Epithelial cell of proximal tubule (primary cell): ENCODE measurements at regions not wholly inside any gene's neighbourhood (a gene's known extent, or its start where the extent isn't known, plus 50 kb on each side); places are given as distances from the start of the nearest gene placed in this dataset.

ENCODE experiments used
- DNase-seq: peaks from one replicate; pipeline ENCODE4 v3.0.0-alpha.2; 2011; ENCODE audit warnings: low read depth
- H3K4me3 ChIP-seq: 2 replicates; pipeline ENCODE4 v1.5.1; 2011; ENCODE audit warnings: low read depth, mild to moderate bottlenecking, low read length
- TF ChIP-seq, protein P1 (sequence below): conservative IDR thresholded peaks from 2 replicates; pipeline ENCODE4 v1.5.1; 2012; ENCODE audit warnings: low read depth, mild to moderate bottlenecking, low read length

DNA sequence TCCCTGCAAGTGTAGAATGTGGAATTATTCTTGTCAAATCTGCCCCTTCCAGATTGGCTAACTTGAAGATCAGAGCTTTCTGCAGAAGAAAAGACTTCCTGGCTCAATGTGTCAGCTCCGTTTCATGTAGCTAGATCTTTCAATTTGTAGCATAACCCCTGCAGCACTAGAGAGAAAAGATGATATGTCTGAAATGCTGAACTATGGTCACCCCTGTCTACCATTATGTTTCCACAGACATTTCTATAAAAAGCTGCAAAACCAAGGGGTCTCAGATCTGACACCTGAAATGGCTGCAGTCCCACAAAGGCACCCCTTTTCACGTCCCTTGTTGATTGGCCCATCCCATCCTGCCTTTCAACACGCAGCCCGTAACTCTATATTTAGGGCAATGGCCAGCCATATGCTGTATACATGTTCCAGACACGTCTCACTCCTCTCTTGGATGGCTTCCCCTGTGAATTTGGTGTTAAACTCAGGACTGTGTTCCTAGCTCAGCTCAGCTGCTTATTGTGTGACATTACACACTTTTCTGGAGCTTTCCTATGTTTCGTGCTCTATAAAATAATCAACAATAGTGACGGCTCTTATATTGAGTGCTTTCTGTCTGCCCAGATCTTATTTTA lies 648.6 kb upstream of the CELF2 start:
- TF ChIP-seq, protein P1, sequence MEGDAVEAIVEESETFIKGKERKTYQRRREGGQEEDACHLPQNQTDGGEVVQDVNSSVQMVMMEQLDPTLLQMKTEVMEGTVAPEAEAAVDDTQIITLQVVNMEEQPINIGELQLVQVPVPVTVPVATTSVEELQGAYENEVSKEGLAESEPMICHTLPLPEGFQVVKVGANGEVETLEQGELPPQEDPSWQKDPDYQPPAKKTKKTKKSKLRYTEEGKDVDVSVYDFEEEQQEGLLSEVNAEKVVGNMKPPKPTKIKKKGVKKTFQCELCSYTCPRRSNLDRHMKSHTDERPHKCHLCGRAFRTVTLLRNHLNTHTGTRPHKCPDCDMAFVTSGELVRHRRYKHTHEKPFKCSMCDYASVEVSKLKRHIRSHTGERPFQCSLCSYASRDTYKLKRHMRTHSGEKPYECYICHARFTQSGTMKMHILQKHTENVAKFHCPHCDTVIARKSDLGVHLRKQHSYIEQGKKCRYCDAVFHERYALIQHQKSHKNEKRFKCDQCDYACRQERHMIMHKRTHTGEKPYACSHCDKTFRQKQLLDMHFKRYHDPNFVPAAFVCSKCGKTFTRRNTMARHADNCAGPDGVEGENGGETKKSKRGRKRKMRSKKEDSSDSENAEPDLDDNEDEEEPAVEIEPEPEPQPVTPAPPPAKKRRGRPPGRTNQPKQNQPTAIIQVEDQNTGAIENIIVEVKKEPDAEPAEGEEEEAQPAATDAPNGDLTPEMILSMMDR = no peak
- H3K4me3 ChIP-seq = no peak overlapping the region
- DNase-seq = no peak

DNA sequence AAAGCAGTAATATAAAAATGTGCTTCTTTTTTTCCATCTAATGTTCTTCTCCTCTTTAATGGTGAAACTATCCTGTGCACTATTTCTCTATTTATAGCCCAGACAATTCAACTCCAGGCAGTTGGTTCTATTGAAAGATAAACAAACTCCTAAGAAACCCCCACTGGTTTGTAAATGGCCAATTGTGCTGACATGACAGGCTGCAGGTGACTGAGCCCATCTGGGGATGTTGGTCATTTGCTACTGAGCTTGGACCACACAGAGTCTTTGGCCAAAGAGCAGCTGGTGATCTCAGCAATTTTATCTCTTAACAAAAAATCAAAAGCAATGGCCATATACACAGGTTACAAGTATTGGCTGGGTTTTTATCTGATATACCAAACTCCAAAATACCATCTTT lies 631.8 kb upstream of the CELF2 start:
- DNase-seq = no peak
- no peak overlapping the region for H3K4me3 ChIP-seq
- TF ChIP-seq, protein P1 = no peak

DNA sequence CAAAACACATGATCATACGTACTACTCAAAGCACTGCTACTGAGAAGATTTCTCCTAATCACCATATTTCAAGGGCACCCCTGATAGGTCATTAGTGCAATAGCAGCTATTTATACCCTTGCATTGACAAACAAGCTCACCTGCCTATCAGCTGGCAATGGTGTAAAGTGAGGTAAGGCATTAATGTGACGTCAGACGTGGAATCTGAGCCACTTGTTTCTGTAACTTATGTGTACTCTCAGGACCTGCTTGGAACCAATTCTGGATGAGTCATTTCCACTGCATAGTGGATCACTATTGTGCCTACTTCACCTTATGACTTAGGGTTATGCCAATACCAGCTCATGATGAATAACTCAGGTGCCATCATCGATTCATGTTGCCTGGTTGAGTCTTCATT lies 628.5 kb upstream of the CELF2 start:
- no peak for DNase-seq
- no peak overlapping the region for H3K4me3 ChIP-seq
- TF ChIP-seq, protein P1 = no peak

DNA sequence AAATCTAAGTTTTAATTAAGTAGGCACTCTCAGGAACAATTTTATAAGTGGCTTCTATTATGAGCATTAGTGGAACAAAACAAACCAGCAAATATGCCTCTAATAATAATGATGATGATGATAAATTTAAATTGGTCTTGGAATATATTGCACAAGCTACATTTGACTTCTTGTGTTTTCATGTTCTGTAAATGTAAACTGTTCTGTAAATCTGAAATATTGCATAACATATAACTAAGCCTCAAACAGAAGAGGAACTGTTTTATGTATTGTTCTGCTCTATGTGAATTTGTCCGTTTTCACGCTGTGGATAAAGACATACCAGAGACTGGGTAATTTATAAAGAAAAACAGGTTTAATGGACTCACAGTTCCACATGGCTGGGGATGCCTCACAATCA lies 625.2 kb upstream of the CELF2 start:
- no peak for DNase-seq
- no peak overlapping the region for H3K4me3 ChIP-seq
- TF ChIP-seq, protein P1 = no peak

DNA sequence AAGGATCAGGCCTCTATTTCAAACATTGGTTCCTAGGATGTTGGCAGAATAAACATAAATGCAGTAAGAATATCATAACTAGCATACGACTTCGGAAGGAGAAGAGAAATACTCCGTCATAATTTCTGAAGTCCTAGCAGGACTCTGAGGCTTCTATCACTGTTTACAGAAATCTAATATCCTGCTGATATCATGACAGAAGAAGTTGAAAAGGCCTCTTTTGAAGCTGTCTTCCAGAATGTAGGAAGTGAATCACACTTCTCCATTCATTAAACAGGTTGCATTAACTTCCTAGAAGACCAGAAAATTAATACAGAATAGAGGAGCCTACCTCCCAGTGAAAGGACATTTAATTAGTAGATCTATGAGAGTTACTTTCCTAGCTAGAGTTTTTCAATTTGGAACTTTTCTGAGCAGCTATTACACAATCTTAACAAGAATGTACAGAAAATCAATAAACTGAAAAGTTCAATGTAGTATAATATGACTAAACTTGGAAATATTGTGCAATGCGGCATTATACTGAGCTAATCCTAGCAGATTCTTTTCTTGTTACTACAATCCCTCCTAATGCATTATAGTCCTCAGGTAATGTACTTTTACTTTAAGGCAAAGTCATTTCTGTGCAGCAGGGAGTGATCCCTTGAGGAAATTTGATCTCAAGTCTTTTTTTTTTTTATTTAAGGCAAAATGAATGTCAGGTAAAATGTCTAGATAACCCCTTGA lies 622.6 kb upstream of the CELF2 start:
- no peak for DNase-seq
- no peak overlapping the region for H3K4me3 ChIP-seq
- TF ChIP-seq, protein P1 = no peak

DNA sequence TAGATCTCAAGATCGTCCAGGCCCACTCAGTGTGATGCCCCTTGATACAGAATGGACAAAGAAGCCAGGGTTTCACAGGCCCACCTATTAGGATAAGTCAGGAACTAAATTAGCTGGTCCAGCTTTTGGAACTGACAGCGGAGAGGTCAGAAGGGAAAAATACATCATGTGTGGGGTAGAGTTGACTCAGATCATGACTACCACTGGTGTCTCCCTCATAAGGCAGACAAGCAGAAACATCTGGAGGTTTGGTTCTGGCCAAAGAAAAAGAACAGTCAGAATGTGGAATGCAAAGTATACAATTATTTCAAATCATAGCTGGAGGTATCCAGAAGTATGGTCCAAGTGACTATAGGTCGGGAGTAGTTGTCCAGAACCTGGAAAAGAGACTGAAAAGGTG lies 621.1 kb upstream of the CELF2 start:
- DNase-seq = no peak
- no peak overlapping the region for H3K4me3 ChIP-seq
- TF ChIP-seq, protein P1 = no peak

DNA sequence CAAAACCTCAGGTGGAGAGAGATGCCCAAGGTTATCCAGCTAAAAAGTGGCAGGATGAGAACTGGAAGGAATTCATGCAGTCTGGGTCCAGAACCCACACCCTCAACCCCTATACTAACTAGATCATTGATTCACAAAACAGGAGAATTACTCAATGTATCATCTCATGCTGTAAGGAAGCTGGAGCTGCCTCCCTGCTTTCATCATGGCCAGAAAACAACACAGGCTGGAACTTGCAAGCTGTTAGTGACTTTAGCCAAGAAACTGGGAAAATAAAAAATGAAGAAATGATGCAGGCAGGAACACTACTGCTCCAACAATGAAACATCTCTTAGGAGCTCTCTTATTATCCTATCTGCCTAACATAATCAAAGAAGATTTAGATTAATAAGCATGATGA lies 619.8 kb upstream of the CELF2 start:
- no peak overlapping the region for H3K4me3 ChIP-seq
- TF ChIP-seq, protein P1 = no peak
- DNase-seq = no peak
